ENCODE measurements at regions not wholly inside any gene's neighbourhood (a gene's known extent, or its start where the extent isn't known, plus 50 kb on each side); places are given as distances from the start of the nearest gene placed in this dataset.
"Not testable (repeated sequence)": the region's sequence is repeated elsewhere in the genome, so short reads cannot be mapped to it uniquely, and the experiment has no call there.

DNA sequence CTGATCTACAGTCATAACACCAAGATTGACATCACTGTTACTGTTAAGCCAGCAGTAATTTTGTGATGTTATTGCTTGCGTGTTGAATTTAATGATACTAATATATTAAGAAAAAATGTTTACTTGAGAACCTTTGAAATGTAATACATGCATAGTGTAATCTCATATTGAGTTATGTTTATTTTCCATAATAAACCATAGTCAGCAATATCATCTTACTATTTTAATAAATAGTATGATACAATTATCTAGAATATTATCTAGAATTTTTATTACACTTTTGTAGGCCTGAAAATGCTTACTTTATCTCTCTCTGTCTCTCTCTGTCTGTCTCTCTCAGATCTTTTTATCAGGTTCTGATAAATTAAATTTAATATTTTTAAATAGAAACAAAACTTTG is 843.1 kb downstream of the KCNT2 start:
- FAIRE-seq (no peak), DNase-seq (ENCODE audit: insufficient read length, low spot score) (no peak)

DNA sequence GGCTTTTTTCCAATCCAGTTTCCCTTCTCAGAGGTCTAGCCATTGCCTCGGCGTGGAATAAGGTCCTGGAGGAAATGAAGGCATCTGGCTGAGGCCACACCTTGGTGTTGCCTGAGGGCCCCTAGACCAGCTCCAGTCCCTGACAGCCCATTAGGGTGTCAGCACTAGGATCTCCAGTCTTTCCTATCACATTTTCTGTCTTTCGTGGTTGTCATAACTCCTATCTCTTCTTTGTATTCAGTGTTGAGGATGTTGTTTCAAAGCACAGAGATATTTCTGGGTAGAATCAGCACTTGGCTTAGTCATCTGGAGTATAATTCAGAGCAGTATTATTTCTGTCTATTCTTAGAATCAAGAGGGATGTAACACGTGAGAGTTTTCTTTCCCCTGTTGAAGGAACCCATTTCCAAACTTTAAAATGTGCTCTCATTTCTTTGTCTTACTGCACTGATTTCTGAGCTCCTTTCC is 844.3 kb downstream of the KCNT2 start:
- no peak for DNase-seq (ENCODE audit: insufficient read length, low spot score)
- no peak for FAIRE-seq

DNA sequence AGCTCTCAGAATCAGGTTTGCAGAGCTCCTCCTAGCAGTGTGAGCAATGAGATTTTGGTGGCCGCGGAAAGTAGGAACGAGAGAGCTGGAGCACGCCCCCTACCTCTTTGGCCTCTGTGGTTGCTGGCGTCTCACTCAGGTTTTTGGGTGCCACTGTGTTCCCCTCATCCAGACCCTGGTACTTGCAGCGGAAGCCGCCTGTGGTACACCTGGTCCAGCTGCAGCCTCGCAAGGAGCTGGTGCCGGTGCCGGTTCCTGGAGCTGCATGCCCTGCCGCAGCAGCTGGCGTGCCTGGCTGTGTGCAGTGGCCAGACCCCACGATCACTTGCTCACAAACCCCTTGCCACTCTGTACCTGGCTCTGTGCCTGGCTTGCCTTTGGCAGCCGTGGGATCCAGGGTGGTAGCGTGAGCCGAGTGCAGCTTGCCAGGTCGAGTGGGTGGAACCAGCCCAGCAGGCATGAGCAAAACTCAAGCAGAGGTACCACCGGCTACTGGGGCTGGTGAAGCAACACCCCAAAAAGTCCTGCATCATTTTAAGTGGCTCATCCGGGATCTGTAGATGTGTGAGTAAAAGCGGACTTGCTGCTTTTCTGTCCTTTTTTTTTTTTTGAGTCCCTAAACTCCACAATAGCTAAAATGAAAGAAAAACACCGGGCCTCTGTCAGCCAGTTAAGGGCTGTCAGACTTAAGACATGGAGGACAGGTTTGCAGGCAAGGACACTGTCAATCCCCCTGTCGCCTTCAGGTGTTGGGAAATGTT is 844.9 kb downstream of the KCNT2 start:
- FAIRE-seq (no peak), DNase-seq (ENCODE audit: insufficient read length, low spot score) (no peak)

DNA sequence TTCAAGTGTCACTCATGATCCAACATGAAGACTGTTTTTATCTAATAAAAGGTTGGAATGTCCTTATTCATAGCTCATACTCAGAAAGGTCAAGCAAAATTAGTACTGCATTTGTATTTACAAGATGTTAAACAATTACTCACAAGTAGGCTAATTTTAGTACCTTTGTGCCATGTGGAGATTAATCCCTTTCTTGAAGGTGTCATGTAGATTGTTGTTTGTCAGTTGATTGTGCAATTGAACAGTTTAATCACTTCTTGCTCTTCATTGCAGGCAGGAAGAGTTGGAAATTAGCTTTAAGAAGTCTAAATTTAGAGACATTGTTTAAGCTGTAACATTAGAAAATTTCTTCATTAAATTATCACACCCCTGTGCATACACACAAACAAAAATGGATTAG is 847.1 kb downstream of the KCNT2 start:
- FAIRE-seq (no peak), DNase-seq (ENCODE audit: insufficient read length, low spot score) (no peak)

DNA sequence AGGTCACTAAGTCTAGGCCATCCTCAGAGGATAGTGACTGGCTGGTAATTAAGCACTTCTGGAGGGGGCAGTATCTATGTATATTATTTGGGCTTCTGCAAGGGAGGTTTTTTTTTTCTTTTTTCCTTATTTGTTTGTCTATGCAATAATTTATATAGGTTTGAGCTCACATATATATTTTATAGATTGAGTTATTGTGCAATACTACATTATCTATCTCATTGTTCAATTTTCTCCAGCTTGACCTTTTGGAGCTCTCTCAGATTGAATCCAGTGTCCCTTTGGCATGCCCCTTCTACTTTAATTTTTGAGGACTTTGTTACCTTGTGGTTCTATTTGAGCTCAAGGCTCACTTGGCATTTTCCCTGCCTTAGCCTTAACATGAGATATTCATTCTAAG is 852.1 kb downstream of the KCNT2 start:
- FAIRE-seq (no peak), DNase-seq (ENCODE audit: insufficient read length, low spot score) (no peak)

DNA sequence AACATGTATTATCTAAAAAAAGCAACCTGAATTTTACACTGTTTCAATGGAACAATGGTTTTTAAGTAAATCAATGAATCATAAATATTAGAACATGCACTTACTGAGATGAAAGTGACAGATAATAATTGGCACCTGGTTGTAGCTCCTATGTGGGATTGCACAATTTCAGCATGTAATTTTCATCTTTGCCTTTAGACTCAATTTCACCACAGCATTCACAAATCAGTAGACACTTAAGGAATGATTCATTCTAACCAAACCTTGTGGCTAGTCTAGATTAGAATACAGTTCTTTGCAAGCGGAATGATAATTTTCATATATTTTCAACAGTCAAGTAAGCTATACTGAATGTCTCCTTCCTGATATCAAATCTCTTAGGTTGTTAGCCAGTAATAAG is 853.4 kb downstream of the KCNT2 start:
- FAIRE-seq (no peak), DNase-seq (ENCODE audit: insufficient read length, low spot score) (no peak)

DNA sequence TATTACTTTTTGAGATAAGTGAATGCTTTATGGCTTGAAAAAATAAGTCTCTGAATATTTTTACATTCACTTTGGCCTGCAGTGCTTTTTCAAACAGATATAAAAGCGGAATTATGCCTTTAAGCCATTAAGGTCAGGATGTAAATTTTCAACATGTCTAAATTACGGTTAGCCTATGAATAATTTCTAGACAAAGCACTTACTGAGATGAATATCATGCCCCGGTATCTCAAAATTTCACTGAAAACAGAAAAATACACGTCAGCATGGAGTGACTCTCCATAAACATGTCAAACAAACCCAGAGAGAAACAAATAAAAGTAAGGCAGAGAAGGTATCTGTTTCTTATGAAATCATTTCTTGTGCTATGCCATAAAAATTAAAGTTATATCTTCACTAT is 853.9 kb downstream of the KCNT2 start:
- FAIRE-seq, result no peak
- DNase-seq (ENCODE audit: insufficient read length, low spot score), result no peak

DNA sequence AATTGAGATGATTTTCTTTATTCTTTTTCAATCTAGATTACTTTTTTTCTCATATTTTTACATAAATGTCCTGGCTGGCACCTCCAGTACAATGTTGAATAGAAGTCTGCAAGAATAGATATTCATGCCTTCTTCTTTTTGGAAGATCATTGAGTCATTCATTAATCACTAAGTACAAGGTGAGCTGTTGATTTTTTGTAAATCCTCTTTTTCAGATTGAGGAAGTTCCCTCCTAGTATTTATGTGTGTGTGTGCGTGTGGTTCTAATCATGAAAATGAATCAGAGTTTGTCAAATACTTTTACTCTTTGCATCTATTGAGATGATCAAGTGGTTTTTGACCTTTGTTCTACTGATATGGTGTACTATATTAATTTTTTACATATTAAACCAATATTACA is 859.3 kb downstream of the KCNT2 start:
- FAIRE-seq (no peak), DNase-seq (ENCODE audit: insufficient read length, low spot score) (no peak)

DNA sequence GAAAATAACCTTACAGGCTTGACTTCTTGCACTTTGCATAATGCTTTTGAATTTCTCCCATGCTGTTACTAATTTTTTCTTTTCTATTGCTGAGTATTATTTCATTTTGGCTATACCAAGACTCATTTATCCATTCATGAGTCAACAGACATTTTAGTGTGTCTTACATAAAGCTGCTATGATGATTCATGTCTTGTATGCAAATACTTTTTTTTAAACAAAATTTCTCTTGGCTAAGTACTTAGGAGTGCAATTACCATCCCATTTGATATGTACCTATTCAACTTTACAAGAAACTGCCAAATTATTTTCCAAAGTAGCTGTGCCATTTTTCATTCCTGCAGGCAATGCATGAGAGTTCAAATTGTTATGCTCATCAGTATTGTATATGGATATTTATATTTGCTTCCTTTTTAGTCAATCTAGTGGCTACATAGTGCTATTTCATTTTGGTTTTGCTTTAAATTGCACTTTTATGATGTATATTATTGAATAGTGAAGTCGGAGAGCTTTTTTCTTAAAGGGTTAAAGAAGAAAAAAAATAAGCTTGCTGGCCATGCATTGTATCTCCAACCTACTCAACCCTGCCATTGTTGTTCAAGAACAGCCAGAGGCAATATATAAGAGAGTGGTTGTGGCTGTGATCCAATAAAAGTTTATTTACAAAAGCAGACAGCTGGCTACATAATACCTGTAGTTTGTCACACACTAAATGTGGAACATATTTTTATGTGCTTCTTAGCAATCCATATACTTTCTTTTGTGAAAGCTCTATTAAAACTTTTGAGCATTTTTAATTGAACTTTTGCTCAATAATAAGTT is 862.8 kb downstream of the KCNT2 start:
- no peak for DNase-seq (ENCODE audit: insufficient read length, low spot score)

DNA sequence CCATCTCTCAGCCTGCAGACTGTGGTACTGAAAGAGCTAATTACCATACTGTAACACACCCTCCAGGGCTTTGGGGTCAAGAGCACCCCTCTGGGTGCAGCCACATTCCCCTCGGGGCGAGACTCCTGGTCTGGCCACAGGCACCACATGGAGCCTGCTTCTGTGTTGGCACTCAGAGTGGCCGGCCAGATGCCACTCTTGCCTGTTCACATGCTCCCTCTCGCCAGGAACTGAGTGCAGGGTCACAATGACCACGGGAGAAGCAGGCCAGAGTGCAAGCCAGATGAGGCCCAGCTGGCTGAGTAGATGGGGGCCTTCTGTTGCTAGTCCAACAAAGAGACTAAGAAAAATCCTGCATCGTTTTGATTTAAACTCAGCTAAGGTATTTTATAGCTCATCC is 864.0 kb downstream of the KCNT2 start:
- FAIRE-seq, result no peak
- no peak for DNase-seq (ENCODE audit: insufficient read length, low spot score)

More for the DNA sequence above, 862.8 kb downstream of the KCNT2 start:
- no peak for FAIRE-seq

DNA sequence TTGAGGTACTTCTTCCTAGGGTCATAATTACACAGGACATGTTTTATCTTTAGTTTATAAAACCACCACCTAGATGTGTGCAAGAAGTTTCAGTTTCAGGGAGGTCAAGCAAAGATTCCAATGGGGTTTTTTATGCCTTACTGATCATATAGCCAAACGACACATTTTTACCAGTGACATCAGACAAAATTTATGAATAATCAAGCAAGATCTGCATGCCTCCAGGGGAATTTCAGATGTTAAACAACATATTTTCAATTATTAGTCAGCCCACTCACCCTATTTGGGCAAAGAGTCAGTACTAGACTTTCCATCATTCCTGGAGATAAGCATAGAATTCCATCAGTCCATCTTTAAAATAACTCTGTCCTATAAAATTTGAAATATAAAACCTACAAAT is 867.4 kb downstream of the KCNT2 start:
- FAIRE-seq (no peak), DNase-seq (ENCODE audit: insufficient read length, low spot score) (peak; percentile 38)

DNA sequence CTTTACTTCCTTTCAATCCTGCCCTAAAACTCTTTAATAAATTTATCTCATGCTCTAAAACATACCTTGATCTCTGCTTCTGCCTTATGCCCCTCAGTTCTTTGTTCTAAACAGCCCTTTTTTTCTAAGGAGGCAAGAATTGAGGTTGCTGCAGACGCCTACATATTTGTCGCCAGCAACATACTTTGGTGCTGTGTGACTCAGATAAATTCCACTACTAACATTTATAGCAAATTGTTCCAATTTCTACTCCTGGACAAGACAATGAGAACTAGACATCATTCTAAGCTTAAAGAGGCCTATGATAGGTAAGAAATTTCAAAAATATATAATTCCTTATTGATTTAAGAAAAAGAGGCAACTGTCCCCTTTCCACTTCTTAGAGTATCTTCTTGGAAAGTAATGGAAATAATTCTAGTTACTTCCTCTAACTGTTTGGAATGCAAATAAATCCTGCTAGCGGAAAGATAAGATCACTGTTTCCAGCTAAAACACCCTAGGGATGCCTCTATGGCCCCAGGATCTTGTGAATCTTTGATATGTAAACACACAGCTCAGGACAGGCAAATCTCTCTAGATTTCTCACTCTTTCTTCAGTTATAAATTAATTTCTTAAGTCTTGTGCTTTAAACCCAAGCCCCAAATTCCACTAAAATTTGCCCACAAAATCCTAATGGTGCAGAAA is 869.1 kb downstream of the KCNT2 start:
- DNase-seq (ENCODE audit: insufficient read length, low spot score), result no peak
- no peak for FAIRE-seq

DNA sequence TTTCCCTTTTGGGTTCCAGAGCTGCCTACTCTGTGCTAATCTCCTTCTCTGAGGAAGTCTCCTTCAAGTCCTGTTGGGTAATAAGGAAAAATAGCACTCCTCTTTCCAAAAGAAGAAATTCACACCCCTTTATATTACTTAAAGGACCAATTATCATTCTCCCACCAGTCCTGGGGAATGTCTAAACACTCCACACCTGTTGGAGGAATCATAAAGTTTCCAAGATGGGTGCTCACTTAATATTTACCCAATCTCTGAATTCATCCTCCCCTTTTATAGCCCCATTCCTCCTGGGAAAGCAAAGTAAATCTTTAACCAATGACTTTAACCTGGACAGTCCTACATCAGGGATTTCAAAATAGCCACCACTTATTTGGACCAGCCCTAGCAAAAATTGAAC is 873.1 kb downstream of the KCNT2 start:
- FAIRE-seq (no peak), DNase-seq (ENCODE audit: insufficient read length, low spot score) (no peak)

DNA sequence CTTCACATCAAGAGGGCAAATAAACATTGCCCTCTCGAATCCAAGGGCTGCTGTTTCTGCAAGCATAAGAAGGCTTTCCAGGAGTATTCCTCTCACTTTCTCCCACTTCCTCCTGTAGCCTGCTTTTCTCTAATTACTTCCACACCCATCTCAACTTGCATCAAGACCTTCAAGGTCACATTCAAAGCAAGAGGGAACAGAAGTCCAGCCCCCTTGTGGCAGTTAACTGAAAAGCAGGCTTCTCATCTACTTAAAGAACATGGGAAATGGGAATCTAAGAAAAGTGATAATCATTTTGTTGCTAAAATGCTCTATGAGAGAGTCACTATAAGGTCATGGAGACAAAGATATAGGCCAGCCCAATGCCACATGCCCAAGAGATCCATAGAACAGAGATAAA is 874.4 kb downstream of the KCNT2 start:
- FAIRE-seq, result no peak
- DNase-seq (ENCODE audit: insufficient read length, low spot score), result no peak

DNA sequence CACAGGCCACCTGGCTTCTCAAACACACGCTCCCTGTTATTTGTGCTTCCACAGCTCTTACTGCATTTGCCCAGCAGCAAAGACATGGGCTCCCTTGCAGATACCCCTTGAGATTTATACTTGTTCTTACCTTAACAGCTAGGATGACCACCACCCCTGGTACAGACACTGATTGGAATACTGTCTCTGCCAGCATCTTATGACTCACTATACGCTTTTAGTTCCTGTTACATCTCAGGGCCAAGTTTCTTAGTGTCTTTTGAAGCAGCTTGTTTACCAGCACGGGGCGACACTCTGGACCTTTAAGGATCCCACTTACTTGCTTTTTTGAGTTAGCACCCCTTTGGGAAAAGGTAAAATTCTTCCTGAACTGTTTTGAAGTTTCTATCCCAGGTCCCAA is 874.8 kb downstream of the KCNT2 start:
- DNase-seq (ENCODE audit: insufficient read length, low spot score), result no peak

DNA sequence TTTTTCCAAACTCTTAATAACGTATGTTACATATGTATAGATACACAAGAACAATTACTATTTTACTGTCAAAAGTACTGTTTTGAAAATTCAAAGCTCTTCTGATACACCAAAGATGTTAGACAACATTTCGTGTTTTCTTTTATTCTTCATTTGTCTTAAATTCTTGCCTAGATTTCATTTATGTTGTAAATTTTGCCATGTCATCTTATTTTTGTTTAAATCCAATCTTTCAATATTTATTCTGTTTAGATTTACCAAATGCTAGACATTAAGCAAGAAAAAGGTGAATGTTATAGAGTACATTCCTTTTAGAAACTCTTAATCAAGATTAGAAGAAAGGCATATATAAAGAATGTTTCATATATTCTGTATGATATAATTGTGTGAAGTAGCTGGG is 876.9 kb downstream of the KCNT2 start:
- DNase-seq (ENCODE audit: insufficient read length, low spot score), result no peak
- no peak for FAIRE-seq

More for the DNA sequence above, 874.8 kb downstream of the KCNT2 start:
- no peak for FAIRE-seq

DNA sequence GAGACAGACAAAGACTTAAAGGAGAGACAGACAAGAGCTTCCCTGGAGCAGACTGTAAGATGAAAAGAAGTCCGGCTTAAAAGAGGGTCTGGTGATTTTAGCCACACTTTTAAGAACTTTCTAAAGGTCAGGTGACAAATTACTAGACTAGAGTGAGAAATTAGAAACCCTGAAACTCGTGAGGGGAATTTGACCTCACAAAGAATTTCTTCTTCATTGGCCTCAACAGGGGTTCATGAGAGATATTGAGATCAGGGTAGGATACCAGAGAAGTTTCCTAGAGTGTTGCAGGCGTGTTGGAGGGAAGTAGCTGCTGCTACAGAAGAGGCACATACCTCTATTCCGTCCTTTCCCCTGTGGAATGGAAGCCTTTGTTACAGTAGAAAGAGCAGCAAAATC is 884.4 kb downstream of the KCNT2 start:
- DNase-seq (ENCODE audit: insufficient read length, low spot score) (no peak), FAIRE-seq (no peak)

DNA sequence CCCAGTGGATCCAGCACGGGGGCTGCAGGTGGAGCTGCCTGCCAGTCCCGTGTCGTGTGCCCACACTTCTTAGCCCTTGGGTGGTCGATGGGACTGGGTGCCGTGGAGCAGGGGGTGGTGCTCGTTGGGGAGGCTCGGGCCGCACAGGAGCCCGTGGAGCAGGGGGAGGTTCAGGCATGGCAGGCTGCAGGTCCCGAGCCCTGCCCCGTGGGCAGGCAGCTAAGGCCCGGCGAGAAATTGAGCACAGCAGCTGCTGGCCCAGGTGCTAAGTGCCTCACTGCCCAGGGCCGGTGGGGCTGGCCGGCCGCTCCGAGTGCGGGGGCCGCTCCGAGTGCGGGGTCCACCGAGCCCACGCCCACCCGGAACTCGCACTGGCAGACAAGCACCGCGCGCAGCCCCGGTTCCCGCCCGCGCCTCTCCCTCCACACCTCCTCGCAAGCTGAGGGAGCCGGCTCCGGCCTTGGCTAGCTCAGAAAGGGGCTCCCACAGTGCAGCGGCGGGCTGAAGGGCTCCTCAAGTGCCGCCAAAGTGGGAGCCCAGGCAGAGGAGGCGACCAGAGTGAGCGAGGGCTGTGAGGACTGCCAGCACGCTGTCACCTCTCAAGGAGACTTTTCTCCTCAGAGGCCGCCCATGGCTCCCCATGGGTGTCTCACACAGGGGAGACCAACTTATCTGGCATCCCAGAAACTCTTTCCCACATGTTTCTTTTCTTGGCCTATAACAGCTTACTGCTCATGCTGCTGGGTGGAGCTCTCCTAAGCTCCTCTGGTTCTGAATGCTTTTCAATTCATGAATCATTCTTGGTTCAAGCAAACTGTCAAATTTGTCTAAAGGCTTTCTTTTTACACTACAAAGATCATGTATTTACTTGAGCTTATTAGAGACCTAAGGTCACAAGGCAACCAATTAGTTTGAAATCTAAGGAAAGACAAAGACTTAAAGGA is 885.1 kb downstream of the KCNT2 start:
- not testable (repeated sequence) for FAIRE-seq; DNase-seq (ENCODE audit: insufficient read length, low spot score)

DNA sequence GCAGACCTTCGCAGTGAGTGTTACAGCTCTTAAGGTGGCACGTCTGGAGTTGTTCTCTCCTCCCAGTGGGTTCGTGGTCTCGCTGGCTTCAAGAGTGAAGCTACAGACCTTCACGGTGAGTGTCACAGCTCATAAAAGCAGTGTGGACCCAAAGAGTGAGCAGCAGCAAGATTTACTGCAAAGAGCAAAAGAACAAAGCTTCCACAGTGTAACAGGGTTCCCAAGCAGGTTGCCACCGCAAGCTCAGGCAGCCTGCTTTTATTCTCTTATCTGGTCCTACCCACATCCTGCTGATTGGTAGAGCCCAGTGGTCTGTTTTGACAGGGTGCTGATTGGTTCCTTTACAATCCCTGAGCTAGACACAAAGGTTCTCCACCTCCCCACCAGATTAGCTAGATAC is 886.1 kb downstream of the KCNT2 start:
- DNase-seq (ENCODE audit: insufficient read length, low spot score); FAIRE-seq: not testable (repeated sequence)

DNA sequence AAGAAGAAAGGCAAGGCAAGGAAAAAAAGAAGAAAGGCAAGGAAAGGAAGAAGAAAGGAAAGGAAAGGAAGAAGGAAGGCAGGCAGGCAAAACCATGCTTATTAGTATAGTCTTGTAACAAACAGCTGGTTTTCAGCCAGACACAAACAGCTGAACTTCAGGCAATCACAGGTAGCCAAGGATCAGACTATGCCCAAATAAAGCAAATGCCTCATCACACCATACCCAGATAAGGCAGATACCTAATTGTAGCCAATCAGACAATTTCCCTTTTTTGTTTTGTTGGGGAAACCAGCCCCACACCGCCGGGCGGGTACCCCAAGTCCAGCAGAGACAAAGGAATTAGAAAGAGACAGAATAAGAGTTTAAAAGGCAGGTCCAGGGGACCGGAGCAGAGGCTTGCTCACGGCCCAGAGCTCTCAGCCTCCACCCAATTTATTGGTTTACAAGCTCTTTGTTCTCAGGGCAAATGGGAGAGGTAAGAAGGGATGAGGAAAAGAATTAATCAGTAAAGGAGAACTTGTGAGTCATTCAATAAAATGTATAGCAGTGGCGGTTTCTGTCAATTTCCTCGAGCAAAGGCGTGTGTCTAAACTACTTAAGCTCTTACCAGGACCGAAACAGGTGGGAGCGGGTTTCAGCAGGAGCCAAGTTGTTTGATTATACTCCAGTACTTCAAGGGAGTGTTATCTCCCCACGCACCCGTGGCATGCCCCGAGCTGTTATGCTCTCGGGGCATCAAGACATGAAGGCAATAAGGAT is 886.8 kb downstream of the KCNT2 start:
- DNase-seq (ENCODE audit: insufficient read length, low spot score) (no peak), FAIRE-seq (no peak)

Data from HTR-8/SVneo (cell line).